Heart left ventricle (tissue), 16 donors: ENCODE measurements at regions not wholly inside any gene's neighbourhood (a gene's known extent, or its start where the extent isn't known, plus 50 kb on each side); places are given as distances from the start of the nearest gene placed in this dataset.

Source experiments
- ATAC-seq, 4 donors: fragments of 200-7000 bp; cut with Tn5 transposase; one replicate each; pipeline ENCODE4 v1.9.1; 2020 to 2022; ENCODE audit warnings: moderate library complexity in 4 of 4, mild to moderate bottlenecking in 3 of 4, moderate number of reproducible peaks in 1 of 4
- DNase-seq, 5 donors: peaks; one replicate each; pipeline ENCODE4 v3.0.0-alpha.2; 2020
- H3K27ac ChIP-seq, 12 donors: fragments of 200-600 bp; sonication (generic) in 4 of 12; one replicate each; pipeline versions ENCODE4 v1.5.0 to v1.8.0; 2016 to 2022; ENCODE audit warnings: mild to moderate bottlenecking in 2 of 12
- H3K27me3 ChIP-seq, 9 donors: fragments of 200-600 bp; sonication (generic) in 2 of 9; one replicate each; pipeline versions ENCODE4 v1.5.1 to v1.8.0; 2016 to 2022; ENCODE audit warnings: mild to moderate bottlenecking in 3 of 9
- H3K36me3 ChIP-seq, 9 donors: fragments of 200-600 bp; sonication (generic) in 2 of 9; one replicate each; pipeline versions ENCODE4 v1.5.0 to v1.8.0; 2018 to 2022; ENCODE audit warnings: mild to moderate bottlenecking in 2 of 9
- H3K4me1 ChIP-seq, 12 donors: fragments of 200-600 bp; sonication (generic) in 4 of 12; one replicate each; pipeline versions ENCODE4 v1.5.0 to v1.8.0; 2016 to 2022; ENCODE audit warnings: mild to moderate bottlenecking in 3 of 12
- H3K4me3 ChIP-seq, 12 donors: fragments of 200-600 bp; sonication (generic) in 4 of 12; one replicate each; pipeline versions ENCODE4 v1.5.0 to v1.8.0; 2017 to 2022; ENCODE audit warnings: mild to moderate bottlenecking in 9 of 12, moderate library complexity in 4 of 12
- H3K9me3 ChIP-seq, 12 donors: fragments of 200-600 bp; sonication (generic) in 4 of 12; one replicate each; pipeline versions ENCODE4 v1.5.0 to v1.8.0; 2016 to 2022; ENCODE audit warnings: mild to moderate bottlenecking in 1 of 12
- POLR2A ChIP-seq, 2 donors: fragments of 450-650 bp; IDR thresholded peaks; one replicate each; pipeline ENCODE4 v1.6.1; 2017; ENCODE audit warnings: antibody characterized with exemption in 2 of 2, mild to moderate bottlenecking in 2 of 2, moderate library complexity in 2 of 2
- WGBS, 4 donors: extraction: QIAGEN DNeasy Blood & Tissue Kit in 2 of 4; methylation state at CpG; one replicate each; pipeline versions ENCODE4 v1.1.5 to v1.1.7; 2013 to 2018; 5-methylcytosine and 5-hydroxymethylcytosine counted together
- intact Hi-C, 10 donors: fragments of 100-400 bp; cut with DNase I; formaldehyde crosslinking; loops; one replicate each; pipeline versions ENCODE4 v1.11.1 to v1.14.2; 2022
- TF ChIP-seq, protein P1 (sequence below), 12 donors: fragments of 200-600 bp; sonication (generic) in 4 of 12; IDR thresholded peaks; one replicate each; pipeline versions ENCODE4 v1.5.0 to v1.8.0; 2018 to 2022; ENCODE audit warnings: antibody characterized with exemption in 12 of 12, mild to moderate bottlenecking in 5 of 12
- donor health status: ischemic (EF 13 %, LVEDD 7.1; RV severe dilation, severe dysfunction).
- donor health status: healthy with polysubstance abuse.
- donor health status: DM: no; HTN: yes; CAD: no.
- donor health status: DM: no; HTN: no; CAD: no.
- donor health status: ischemic (EF 25% LVEDD 6.9; RV normal size, moderate dysfunction).
- donor health status: ischemic (EF 25% LVEDD 5.7; RV mildly dilated, moderate dysfunction).
- donor health status: healthy.
- donor health status: DM: yes; HTN: yes; CAD: no.
- donor health status: ischemic (EF 35%, LVEDD 5.7; RV mildly dilated, moderate dysfunction).
- donor health status: nonischemic (EF 11% LVEDD 7.7; RV severe dilation, severe dysfunction).
- donor health status: DM: yes; HTN: yes; CAD: no.
- donor health status: PGD.
- donor health status: ischemic (EF 29% LVEDD 5.4; RV normal size, mild dysfunction).
- donor health status: nonischemic (EF 23%, LVEDD 6.1; RV moderate dilation, normal function).

DNA sequence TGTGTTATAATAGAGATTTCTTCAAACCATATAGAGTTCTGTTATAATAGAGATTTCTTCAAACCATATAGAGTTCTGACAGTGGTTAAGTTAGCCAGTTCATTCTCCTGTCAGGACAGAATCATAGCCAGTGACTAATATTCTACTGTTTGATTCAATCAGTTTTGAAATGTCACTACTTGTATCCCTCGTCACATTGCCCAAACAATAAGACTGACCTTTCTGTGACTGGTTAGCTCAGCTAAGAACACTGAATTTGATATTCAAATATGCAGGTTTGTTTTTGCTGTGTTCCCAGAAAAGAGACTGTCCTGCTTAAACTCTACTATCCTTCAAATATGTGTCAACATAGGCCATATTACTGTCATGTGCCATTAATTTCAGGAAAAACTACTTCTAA lies 74.4 kb downstream of the ALG10B start:
- whole genome bisulfite sequencing, 4 donors = 35 to 57% (median 46%) methylated on average over 1 of the region's 1 CpG
- no peak overlapping the region for H3K4me3 ChIP-seq

GRCh38 chr12:38392554-38393144 lies 76.1 kb downstream of the ALG10B start:
- H3K4me3 ChIP-seq = no peak overlapping the region
- H3K36me3 ChIP-seq = no peaks in the 10 kb centered on the region
- TF ChIP-seq POLR2A (IDR thresholded peaks at IDR 0.05) = no peak
- TF ChIP-seq, protein P1, sequence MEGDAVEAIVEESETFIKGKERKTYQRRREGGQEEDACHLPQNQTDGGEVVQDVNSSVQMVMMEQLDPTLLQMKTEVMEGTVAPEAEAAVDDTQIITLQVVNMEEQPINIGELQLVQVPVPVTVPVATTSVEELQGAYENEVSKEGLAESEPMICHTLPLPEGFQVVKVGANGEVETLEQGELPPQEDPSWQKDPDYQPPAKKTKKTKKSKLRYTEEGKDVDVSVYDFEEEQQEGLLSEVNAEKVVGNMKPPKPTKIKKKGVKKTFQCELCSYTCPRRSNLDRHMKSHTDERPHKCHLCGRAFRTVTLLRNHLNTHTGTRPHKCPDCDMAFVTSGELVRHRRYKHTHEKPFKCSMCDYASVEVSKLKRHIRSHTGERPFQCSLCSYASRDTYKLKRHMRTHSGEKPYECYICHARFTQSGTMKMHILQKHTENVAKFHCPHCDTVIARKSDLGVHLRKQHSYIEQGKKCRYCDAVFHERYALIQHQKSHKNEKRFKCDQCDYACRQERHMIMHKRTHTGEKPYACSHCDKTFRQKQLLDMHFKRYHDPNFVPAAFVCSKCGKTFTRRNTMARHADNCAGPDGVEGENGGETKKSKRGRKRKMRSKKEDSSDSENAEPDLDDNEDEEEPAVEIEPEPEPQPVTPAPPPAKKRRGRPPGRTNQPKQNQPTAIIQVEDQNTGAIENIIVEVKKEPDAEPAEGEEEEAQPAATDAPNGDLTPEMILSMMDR (IDR thresholded peaks at IDR 0.05) = no peak
- no peak overlapping the region for H3K27ac ChIP-seq
- 56 to 63% (median 60%) methylated on average over 5 of the region's 5 CpGs for WGBS, 4 donors
- no peaks in the 10 kb centered on the region for H3K4me1 ChIP-seq
- no peak for ATAC-seq
- intact Hi-C loops = no loop called here
- H3K9me3 ChIP-seq = peaks cover 0 to 11% (median under 1%) of the 10 kb centered on the region in 12 donors
- no peaks in the 10 kb centered on the region for H3K27me3 ChIP-seq
- DNase-seq = no peak

More for the DNA sequence above, 74.4 kb downstream of the ALG10B start:
- no peak for DNase-seq
- no peak for ATAC-seq
- intact Hi-C loops = no loop called here
- no peaks in the 10 kb centered on the region for H3K4me1 ChIP-seq
- H3K36me3 ChIP-seq = no peaks in the 10 kb centered on the region
- H3K27me3 ChIP-seq = no peaks in the 10 kb centered on the region
- H3K27ac ChIP-seq = no peak overlapping the region
- no peaks in the 10 kb centered on the region for H3K9me3 ChIP-seq
- no peak for TF ChIP-seq POLR2A (IDR thresholded peaks at IDR 0.05)
- TF ChIP-seq, protein P1 (IDR thresholded peaks at IDR 0.05) = no peak

- 52 to 67% (median 60%) methylated on average over 2 of the region's 2 CpGs for WGBS, 4 donors
- Histone ChIP-seq H3K4me3 (no peak overlapping the region), H3K4me1 (no peaks in the 10 kb centered on the region), H3K36me3 (no peaks in the 10 kb centered on the region), H3K9me3 (peaks cover 0 to 24% (median 5%) of the 10 kb centered on the region in 12 donors), H3K27ac (no peak overlapping the region), H3K27me3 (no peaks in the 10 kb centered on the region)
- no peak for DNase-seq
- ATAC-seq = no peak
- intact Hi-C loops = no loop called here
- TF ChIP-seq POLR2A (IDR thresholded peaks at IDR 0.05) = no peak
- TF ChIP-seq, protein P1 (IDR thresholded peaks at IDR 0.05) = no peak
These were observed 83.2 kb downstream of the ALG10B start for GRCh38 chr12:38399711-38400206.

GRCh38 chr12:38402811-38403210 lies 86.2 kb downstream of the ALG10B start:
- TF ChIP-seq POLR2A (IDR thresholded peaks at IDR 0.05) = no peak
- TF ChIP-seq, protein P1 (IDR thresholded peaks at IDR 0.05) = no peak
- H3K27ac ChIP-seq = no peak overlapping the region
- intact Hi-C loops = no loop called here
- peaks cover 0 to 17% (median 0%) of the 10 kb centered on the region in 12 donors for H3K9me3 ChIP-seq
- DNase-seq (no peak), ATAC-seq (no peak)
- no peaks in the 10 kb centered on the region for H3K4me1 ChIP-seq
- H3K27me3 ChIP-seq = no peaks in the 10 kb centered on the region
- no peaks in the 10 kb centered on the region for H3K36me3 ChIP-seq
- H3K4me3 ChIP-seq = no peak overlapping the region
